HG02678 (cell line): ENCODE measurements at regions not wholly inside any gene's neighbourhood (a gene's known extent, or its start where the extent isn't known, plus 50 kb on each side); places are given as distances from the start of the nearest gene placed in this dataset.
"Not testable (repeated sequence)": the region's sequence is repeated elsewhere in the genome, so short reads cannot be mapped to it uniquely, and the experiment has no call there.

ENCODE experiments used
- ATAC-seq: cut with Tn5 transposase; IDR thresholded peaks from one replicate; pipeline ENCODE4 v1.9.1; 2021; ENCODE audit warnings: mild to moderate bottlenecking, moderate library complexity; ENCODE audit not compliant: unreplicated experiment

- no peak for ATAC-seq
These were observed 119.0 kb downstream of the GASK1B start for GRCh38 chr4:158053801-158054200.

GRCh38 chr4:158053086-158053485 lies 119.7 kb downstream of the GASK1B start:
- no peak for ATAC-seq

GRCh38 chr4:158051401-158052235 lies 121.2 kb downstream of the GASK1B start:
- no peak for ATAC-seq

GRCh38 chr4:158050942-158051341 lies 121.9 kb downstream of the GASK1B start:
- no peak for ATAC-seq

GRCh38 chr4:158046345-158046744 lies 126.5 kb downstream of the GASK1B start:
- no peak for ATAC-seq

GRCh38 chr4:158043971-158044618 lies 128.7 kb downstream of the GASK1B start:
- no peak for ATAC-seq

GRCh38 chr4:158042591-158043030 lies 130.2 kb downstream of the GASK1B start:
- ATAC-seq: no peak

- no peak for ATAC-seq
These were observed 134.1 kb downstream of the GASK1B start for GRCh38 chr4:158038718-158039117.

- ATAC-seq: no peak
These were observed 135.8 kb downstream of the GASK1B start for GRCh38 chr4:158036998-158037397.

GRCh38 chr4:158035662-158036195 lies 137.1 kb downstream of the GASK1B start:
- no peak for ATAC-seq

GRCh38 chr4:158033416-158034120 lies 139.3 kb downstream of the GASK1B start:
- no peak for ATAC-seq

GRCh38 chr4:158032733-158033415 lies 140.0 kb downstream of the GASK1B start:
- ATAC-seq: no peak

GRCh38 chr4:158028381-158028780 lies 144.4 kb downstream of the GASK1B start:
- not testable (repeated sequence) for ATAC-seq

- no peak for ATAC-seq
These were observed 147.7 kb downstream of the GASK1B start for GRCh38 chr4:158025131-158025530.

- ATAC-seq: no peak
These were observed 152.0 kb downstream of the GASK1B start for GRCh38 chr4:158020734-158021346.

- ATAC-seq: no peak
These were observed 152.6 kb downstream of the GASK1B start for GRCh38 chr4:158020176-158020575.

GRCh38 chr4:158018831-158019230 lies 154.0 kb downstream of the GASK1B start:
- no peak for ATAC-seq

- ATAC-seq: no peak
These were observed 154.5 kb downstream of the GASK1B start for GRCh38 chr4:158018221-158018830.

- no peak for ATAC-seq
These were observed 156.3 kb downstream of the GASK1B start for GRCh38 chr4:158016511-158016910.

- no peak for ATAC-seq
These were observed 157.6 kb downstream of the GASK1B start for GRCh38 chr4:158015241-158015640.
